ENCODE measurements at regions not wholly inside any gene's neighbourhood (a gene's known extent, or its start where the extent isn't known, plus 50 kb on each side); places are given as distances from the start of the nearest gene placed in this dataset.
"Not testable (repeated sequence)": the region's sequence is repeated elsewhere in the genome, so short reads cannot be mapped to it uniquely, and the experiment has no call there.

DNA sequence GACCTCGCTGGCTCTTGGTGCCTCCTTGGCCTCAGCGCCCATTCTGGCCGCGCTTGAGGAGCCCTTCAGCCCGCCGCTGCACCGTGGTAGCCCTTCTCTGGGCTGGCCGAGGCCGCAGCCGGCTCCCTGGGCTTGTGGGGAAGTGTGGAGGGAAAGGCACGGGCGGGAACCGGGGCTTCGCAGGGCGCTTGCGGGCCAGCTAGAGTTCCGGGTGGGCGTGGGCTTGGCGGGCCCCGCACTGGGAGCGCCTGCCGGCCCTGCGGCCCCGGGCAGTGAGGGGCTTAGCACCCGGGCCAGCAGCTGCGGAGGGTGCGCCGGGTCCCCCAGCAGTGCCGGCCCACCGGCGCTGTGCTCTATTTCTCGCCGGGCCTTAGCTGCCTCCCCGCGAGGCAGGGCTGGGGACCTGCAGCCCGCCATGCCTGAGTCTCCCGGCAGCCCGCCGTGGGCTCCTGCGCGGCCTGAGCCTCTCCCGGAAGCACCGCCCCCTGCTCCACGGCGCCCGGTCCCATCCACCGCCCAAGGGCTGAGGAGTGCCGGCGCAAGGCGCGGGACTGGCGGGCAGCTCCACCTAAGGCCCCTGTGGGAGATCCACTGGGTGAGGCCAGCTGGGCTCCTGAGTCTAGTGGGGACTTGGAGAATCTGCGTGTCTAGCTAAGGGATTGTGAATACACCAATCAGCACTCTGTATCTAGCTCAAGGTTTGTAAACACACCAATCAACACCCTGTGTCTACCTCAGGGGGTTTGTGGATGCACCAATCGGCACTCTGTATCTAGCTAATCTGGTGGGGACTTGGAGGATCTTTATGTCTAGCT, 141.1 kb downstream of the SLCO4C1 start:
- TF ChIP-seq, protein P1, sequence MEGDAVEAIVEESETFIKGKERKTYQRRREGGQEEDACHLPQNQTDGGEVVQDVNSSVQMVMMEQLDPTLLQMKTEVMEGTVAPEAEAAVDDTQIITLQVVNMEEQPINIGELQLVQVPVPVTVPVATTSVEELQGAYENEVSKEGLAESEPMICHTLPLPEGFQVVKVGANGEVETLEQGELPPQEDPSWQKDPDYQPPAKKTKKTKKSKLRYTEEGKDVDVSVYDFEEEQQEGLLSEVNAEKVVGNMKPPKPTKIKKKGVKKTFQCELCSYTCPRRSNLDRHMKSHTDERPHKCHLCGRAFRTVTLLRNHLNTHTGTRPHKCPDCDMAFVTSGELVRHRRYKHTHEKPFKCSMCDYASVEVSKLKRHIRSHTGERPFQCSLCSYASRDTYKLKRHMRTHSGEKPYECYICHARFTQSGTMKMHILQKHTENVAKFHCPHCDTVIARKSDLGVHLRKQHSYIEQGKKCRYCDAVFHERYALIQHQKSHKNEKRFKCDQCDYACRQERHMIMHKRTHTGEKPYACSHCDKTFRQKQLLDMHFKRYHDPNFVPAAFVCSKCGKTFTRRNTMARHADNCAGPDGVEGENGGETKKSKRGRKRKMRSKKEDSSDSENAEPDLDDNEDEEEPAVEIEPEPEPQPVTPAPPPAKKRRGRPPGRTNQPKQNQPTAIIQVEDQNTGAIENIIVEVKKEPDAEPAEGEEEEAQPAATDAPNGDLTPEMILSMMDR (IDR thresholded peaks at IDR 0.05; ENCODE audit: low read depth, low read length, poor library complexity, severe bottlenecking): not testable (repeated sequence)
- TF ChIP-seq EZH2phosphoT487 (IDR thresholded peaks at IDR 0.05; ENCODE audit: borderline replicate concordance, low read length): not testable (repeated sequence)

All from DOHH2 (cell line).